ENCODE measurements at regions not wholly inside any gene's neighbourhood (a gene's known extent, or its start where the extent isn't known, plus 50 kb on each side); places are given as distances from the start of the nearest gene placed in this dataset.
A peak's percentile ranks its signal among the peaks of the same experiment; 100 is the strongest.

GRCh38 chr14:101072945-101073597 lies 169.5 kb upstream of the RTL1 start:
- peak in 2 of 35 experiments; percentile 2 to 15 for DNase-seq
- H3K36me3 ChIP-seq (ENCODE audit: control insufficient read depth in 2 of 2, extremely low read depth in 1 of 2, insufficient read depth in 1 of 2, low read length in 1 of 2) = no peaks in the 10 kb centered on the region
- POLR2A ChIA-PET = no interaction called here
- peaks cover 0 to 7% of the 10 kb centered on the region in 2 experiments for H3K4me1 ChIP-seq (ENCODE audit: control insufficient read depth in 1 of 2, extremely low read depth in 1 of 2, insufficient read depth in 2 of 2, low read length in 2 of 2)
- 75% methylated on average over 26 of the region's 28 CpGs for WGBS (ENCODE audit: insufficient coverage)
- no peak overlapping the region for H3K4me3 ChIP-seq (ENCODE audit: control insufficient read depth in 1 of 2, extremely low read depth in 1 of 2, low read length in 1 of 2)
- no peaks in the 10 kb centered on the region for H3K36me3 Mint-ChIP-seq
- no peak overlapping the region for H3K27ac Mint-ChIP-seq
- H3K4me1 Mint-ChIP-seq = peaks cover 0 to 6% (median 3%) of the 10 kb centered on the region in 3 donors
- CTCF ChIA-PET = no interaction called here
- no peaks in the 10 kb centered on the region for H3K9me3 ChIP-seq
- no peaks in the 10 kb centered on the region for H3K9me3 Mint-ChIP-seq
- peaks cover 14 to 39% of the 10 kb centered on the region in 2 donors for H3K27me3 Mint-ChIP-seq
- no peak overlapping the region for H3K27ac ChIP-seq (ENCODE audit: low read length)
- ATAC-seq (replicated peaks in 1 of 4) = no peak
- no peak overlapping the region for H3K4me3 Mint-ChIP-seq
- H3K27me3 ChIP-seq (replicated peaks in 1 of 2; ENCODE audit: control insufficient read depth in 2 of 2, extremely low read depth in 1 of 2, insufficient read depth in 2 of 2, low read length in 1 of 2) = peaks cover 0 to 77% of the 10 kb centered on the region in 2 experiments

- H3K36me3 Mint-ChIP-seq = no peaks in the 10 kb centered on the region
- no peak for ATAC-seq (replicated peaks in 1 of 4)
- CTCF ChIA-PET = no interaction called here
- Histone ChIP-seq H3K4me1 (ENCODE audit: control insufficient read depth in 1 of 2, extremely low read depth in 1 of 2, insufficient read depth in 2 of 2, low read length in 2 of 2) (peaks cover 0 to 7% of the 10 kb centered on the region in 2 experiments), H3K9me3 (no peaks in the 10 kb centered on the region), H3K27me3 (replicated peaks in 1 of 2; ENCODE audit: control insufficient read depth in 2 of 2, extremely low read depth in 1 of 2, insufficient read depth in 2 of 2, low read length in 1 of 2) (peaks cover 0 to 77% of the 10 kb centered on the region in 2 experiments), H3K4me3 (ENCODE audit: control insufficient read depth in 1 of 2, extremely low read depth in 1 of 2, low read length in 1 of 2) (no peak overlapping the region), H3K36me3 (ENCODE audit: control insufficient read depth in 2 of 2, extremely low read depth in 1 of 2, insufficient read depth in 1 of 2, low read length in 1 of 2) (no peaks in the 10 kb centered on the region), H3K27ac (ENCODE audit: low read length) (no peak overlapping the region)
- H3K4me1 Mint-ChIP-seq = peaks cover 0 to 6% (median 3%) of the 10 kb centered on the region in 3 donors
- 90% methylated on average over 7 of the region's 7 CpGs for WGBS (ENCODE audit: insufficient coverage)
- POLR2A ChIA-PET = no interaction called here
- H3K27ac Mint-ChIP-seq = no peak overlapping the region
- H3K9me3 Mint-ChIP-seq = no peaks in the 10 kb centered on the region
- H3K27me3 Mint-ChIP-seq = peaks cover 19 to 40% of the 10 kb centered on the region in 2 donors
- no peak for DNase-seq
- H3K4me3 Mint-ChIP-seq = no peak overlapping the region
Observed at GRCh38 chr14:101073598-101073965, 170.1 kb upstream of the RTL1 start.

GRCh38 chr14:101074196-101075024 lies 170.9 kb upstream of the RTL1 start:
- WGBS (ENCODE audit: insufficient coverage) = 74% methylated on average over 13 of the region's 13 CpGs
- DNase-seq (peak in 2 of 35 experiments; percentile 3 to 20), ATAC-seq (replicated peaks in 1 of 4) (no peak)
- Histone ChIP-seq H3K9me3 (no peaks in the 10 kb centered on the region), H3K27me3 (replicated peaks in 1 of 2; ENCODE audit: control insufficient read depth in 2 of 2, extremely low read depth in 1 of 2, insufficient read depth in 2 of 2, low read length in 1 of 2) (peaks cover 0 to 75% of the 10 kb centered on the region in 2 experiments), H3K4me3 (ENCODE audit: control insufficient read depth in 1 of 2, extremely low read depth in 1 of 2, low read length in 1 of 2) (no peak overlapping the region), H3K27ac (ENCODE audit: low read length) (no peak overlapping the region), H3K36me3 (ENCODE audit: control insufficient read depth in 2 of 2, extremely low read depth in 1 of 2, insufficient read depth in 1 of 2, low read length in 1 of 2) (no peaks in the 10 kb centered on the region), H3K4me1 (ENCODE audit: control insufficient read depth in 1 of 2, extremely low read depth in 1 of 2, insufficient read depth in 2 of 2, low read length in 2 of 2) (peaks cover 0 to 7% of the 10 kb centered on the region in 2 experiments)
- Mint-ChIP-seq H3K27ac (no peak overlapping the region), H3K9me3 (no peaks in the 10 kb centered on the region), H3K4me1 (peaks cover 0 to 6% (median 3%) of the 10 kb centered on the region in 3 donors), H3K4me3 (no peak overlapping the region), H3K27me3 (peaks cover 19 to 41% of the 10 kb centered on the region in 2 donors), H3K36me3 (no peaks in the 10 kb centered on the region)
- ChIA-PET CTCF (no interaction called here), POLR2A (no interaction called here)

- POLR2A ChIA-PET = no interaction called here
- WGBS (ENCODE audit: insufficient coverage) = 66% methylated on average over 7 of the region's 9 CpGs
- ATAC-seq (replicated peaks in 1 of 4) = no peak
- Histone ChIP-seq H3K36me3 (ENCODE audit: control insufficient read depth in 2 of 2, extremely low read depth in 1 of 2, insufficient read depth in 1 of 2, low read length in 1 of 2) (no peaks in the 10 kb centered on the region), H3K9me3 (no peaks in the 10 kb centered on the region), H3K4me1 (ENCODE audit: control insufficient read depth in 1 of 2, extremely low read depth in 1 of 2, insufficient read depth in 2 of 2, low read length in 2 of 2) (peaks cover 0 to 7% of the 10 kb centered on the region in 2 experiments), H3K27ac (ENCODE audit: low read length) (no peak overlapping the region), H3K27me3 (replicated peaks in 1 of 2; ENCODE audit: control insufficient read depth in 2 of 2, extremely low read depth in 1 of 2, insufficient read depth in 2 of 2, low read length in 1 of 2) (peaks cover 0 to 69% of the 10 kb centered on the region in 2 experiments), H3K4me3 (ENCODE audit: control insufficient read depth in 1 of 2, extremely low read depth in 1 of 2, low read length in 1 of 2) (no peak overlapping the region)
- Mint-ChIP-seq H3K4me1 (peaks cover 0 to 6% (median 3%) of the 10 kb centered on the region in 3 donors), H3K27me3 (peaks cover 25 to 49% of the 10 kb centered on the region in 2 donors), H3K4me3 (no peak overlapping the region), H3K27ac (no peak overlapping the region), H3K9me3 (no peaks in the 10 kb centered on the region), H3K36me3 (no peaks in the 10 kb centered on the region)
- DNase-seq = no peak
- CTCF ChIA-PET = no interaction called here
Observed at GRCh38 chr14:101075025-101075800, 171.7 kb upstream of the RTL1 start.

GRCh38 chr14:101075801-101076413 lies 172.4 kb upstream of the RTL1 start:
- Mint-ChIP-seq H3K4me1 (peaks cover 0 to 6% (median 3%) of the 10 kb centered on the region in 3 donors), H3K27me3 (peaks cover 28 to 52% of the 10 kb centered on the region in 2 donors), H3K27ac (no peak overlapping the region), H3K4me3 (no peak overlapping the region), H3K36me3 (no peaks in the 10 kb centered on the region), H3K9me3 (no peaks in the 10 kb centered on the region)
- no peaks in the 10 kb centered on the region for H3K36me3 ChIP-seq (ENCODE audit: control insufficient read depth in 2 of 2, extremely low read depth in 1 of 2, insufficient read depth in 1 of 2, low read length in 1 of 2)
- 67% methylated on average over 11 of the region's 15 CpGs for WGBS (ENCODE audit: insufficient coverage)
- H3K27me3 ChIP-seq (replicated peaks in 1 of 2; ENCODE audit: control insufficient read depth in 2 of 2, extremely low read depth in 1 of 2, insufficient read depth in 2 of 2, low read length in 1 of 2) = peaks cover 0 to 63% of the 10 kb centered on the region in 2 experiments
- H3K4me3 ChIP-seq (ENCODE audit: control insufficient read depth in 1 of 2, extremely low read depth in 1 of 2, low read length in 1 of 2) = no peak overlapping the region
- CTCF ChIA-PET = no interaction called here
- H3K27ac ChIP-seq (ENCODE audit: low read length) = no peak overlapping the region
- ATAC-seq (replicated peaks in 1 of 4) (no peak), DNase-seq (peak in 1 of 35 experiments; percentile 15)
- H3K9me3 ChIP-seq = no peaks in the 10 kb centered on the region
- peaks cover 0 to 7% of the 10 kb centered on the region in 2 experiments for H3K4me1 ChIP-seq (ENCODE audit: control insufficient read depth in 1 of 2, extremely low read depth in 1 of 2, insufficient read depth in 2 of 2, low read length in 2 of 2)
- POLR2A ChIA-PET = no interaction called here

All from T-cell (primary cell).